LNCaP clone FGC (cell line): ENCODE measurements at regions not wholly inside any gene's neighbourhood (a gene's known extent, or its start where the extent isn't known, plus 50 kb on each side); places are given as distances from the start of the nearest gene placed in this dataset.

ENCODE experiments used
- DNase-seq: peaks from one replicate; pipeline ENCODE4 v3.0.0-alpha.2; 2011; ENCODE audit warnings: low read depth
- H3K4me3 ChIP-seq: 2 replicates; pipeline ENCODE4 v1.5.1; 2011; ENCODE audit warnings: mild to moderate bottlenecking, low read depth, low read length, control low read depth
- TF ChIP-seq, protein P1 (sequence below): IDR thresholded peaks from 2 replicates; pipeline ENCODE4 v1.5.1; 2012; ENCODE audit warnings: mild to moderate bottlenecking; ENCODE audit not compliant: control insufficient read depth, insufficient read depth; ENCODE audit errors: extremely low read depth

DNA sequence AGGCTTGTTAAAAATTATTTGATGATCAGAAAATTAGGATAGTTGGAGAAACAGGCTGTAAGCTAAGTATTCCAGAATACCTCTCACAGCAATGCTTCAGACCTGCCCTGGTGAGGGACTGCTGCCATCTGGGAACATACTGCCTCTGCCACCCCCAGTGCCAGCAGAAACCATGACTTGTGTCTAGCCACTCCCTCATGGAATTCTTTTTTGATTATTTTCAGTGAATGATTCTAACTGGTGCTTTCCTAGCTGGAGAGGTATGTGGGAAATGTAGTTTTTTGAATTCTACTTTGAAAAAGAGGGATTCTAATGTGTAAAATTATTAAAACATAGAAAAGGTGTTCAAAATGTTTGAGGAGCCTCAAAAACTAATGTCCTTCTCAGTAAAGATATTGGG is 126.3 kb downstream of the HMHB1 start:
- no peak overlapping the region for H3K4me3 ChIP-seq
- TF ChIP-seq, protein P1, sequence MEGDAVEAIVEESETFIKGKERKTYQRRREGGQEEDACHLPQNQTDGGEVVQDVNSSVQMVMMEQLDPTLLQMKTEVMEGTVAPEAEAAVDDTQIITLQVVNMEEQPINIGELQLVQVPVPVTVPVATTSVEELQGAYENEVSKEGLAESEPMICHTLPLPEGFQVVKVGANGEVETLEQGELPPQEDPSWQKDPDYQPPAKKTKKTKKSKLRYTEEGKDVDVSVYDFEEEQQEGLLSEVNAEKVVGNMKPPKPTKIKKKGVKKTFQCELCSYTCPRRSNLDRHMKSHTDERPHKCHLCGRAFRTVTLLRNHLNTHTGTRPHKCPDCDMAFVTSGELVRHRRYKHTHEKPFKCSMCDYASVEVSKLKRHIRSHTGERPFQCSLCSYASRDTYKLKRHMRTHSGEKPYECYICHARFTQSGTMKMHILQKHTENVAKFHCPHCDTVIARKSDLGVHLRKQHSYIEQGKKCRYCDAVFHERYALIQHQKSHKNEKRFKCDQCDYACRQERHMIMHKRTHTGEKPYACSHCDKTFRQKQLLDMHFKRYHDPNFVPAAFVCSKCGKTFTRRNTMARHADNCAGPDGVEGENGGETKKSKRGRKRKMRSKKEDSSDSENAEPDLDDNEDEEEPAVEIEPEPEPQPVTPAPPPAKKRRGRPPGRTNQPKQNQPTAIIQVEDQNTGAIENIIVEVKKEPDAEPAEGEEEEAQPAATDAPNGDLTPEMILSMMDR, result no peak
- no peak for DNase-seq

DNA sequence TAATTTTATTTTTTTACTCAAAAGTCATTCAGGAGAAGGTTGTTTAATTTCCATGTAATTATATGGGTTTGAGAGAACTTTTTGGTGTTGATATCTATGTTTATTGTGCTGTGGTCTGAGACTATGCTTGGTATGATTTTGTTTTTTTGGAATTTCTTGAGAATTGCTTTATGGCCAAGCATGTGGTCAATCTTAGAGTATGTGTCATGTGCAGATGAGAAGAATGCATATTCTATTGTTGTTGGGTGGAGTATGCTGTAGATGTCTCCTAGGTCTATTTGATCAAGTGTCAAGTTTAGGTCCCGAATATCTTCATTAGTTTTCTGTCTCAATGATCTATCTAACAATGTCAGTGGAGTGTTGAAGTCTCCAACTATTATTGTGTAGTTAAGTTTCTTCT is 134.9 kb downstream of the HMHB1 start:
- TF ChIP-seq, protein P1, result no peak
- no peak for DNase-seq
- no peak overlapping the region for H3K4me3 ChIP-seq

DNA sequence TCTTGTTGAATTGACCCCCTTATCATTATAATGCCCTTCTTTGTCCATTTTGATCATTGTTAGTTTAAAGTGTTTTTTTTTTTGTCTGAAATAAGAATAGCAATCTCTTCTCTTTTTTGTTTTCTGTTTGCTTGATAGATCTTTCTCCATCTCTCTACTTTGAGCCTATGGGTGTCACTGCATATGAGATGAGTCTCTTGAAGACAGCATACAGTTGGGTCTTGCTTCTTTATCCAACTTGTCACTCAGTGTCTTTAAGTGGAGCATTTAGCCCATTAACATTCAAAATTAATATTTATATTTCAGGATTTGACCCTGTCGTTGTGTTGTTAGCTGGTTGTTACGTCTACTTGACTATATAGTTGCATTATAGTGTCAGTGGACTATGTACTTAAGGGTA is 135.4 kb downstream of the HMHB1 start:
- TF ChIP-seq, protein P1, result no peak
- no peak for DNase-seq
- H3K4me3 ChIP-seq, result no peak overlapping the region

DNA sequence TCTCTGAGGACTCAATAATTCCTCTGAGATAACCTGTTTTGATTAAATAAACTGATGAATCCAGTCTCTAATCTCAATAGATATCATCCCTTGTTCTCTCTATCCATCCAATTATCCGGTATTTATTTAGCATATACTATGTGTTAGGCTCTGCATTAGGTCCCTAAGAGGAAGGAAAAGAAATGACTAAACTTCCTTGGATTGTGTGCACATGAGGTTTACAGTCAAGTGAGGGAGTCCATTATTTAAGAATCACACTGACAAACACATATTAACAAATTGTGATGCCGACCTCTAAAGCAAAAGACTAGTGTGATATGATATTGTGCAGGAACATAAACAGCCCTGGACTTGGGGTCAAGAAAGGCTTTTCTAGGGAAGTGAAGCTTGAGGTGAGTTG is 140.8 kb downstream of the HMHB1 start:
- H3K4me3 ChIP-seq, result no peak overlapping the region
- TF ChIP-seq, protein P1, result no peak
- DNase-seq, result no peak

DNA sequence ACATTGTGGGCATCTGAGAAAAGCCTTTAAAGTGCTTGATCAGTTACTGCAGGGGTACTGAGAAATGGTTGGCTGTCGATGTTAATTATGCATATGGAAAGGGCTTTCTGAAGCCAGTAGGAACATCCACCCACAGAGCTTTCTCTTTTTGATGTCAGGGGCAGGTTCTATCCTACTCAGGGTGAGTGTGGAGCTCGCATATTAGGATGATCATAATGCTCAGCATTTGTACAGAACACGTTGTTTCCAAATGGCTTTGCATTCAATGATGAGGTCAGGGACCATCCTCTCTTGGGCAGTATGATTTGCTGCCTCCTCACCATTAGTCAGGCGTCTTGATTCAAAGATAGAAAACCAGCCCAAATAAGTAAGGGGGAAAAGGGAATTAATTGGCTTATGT is 141.9 kb downstream of the HMHB1 start:
- no peak overlapping the region for H3K4me3 ChIP-seq
- no peak for DNase-seq
- TF ChIP-seq, protein P1, result no peak

DNA sequence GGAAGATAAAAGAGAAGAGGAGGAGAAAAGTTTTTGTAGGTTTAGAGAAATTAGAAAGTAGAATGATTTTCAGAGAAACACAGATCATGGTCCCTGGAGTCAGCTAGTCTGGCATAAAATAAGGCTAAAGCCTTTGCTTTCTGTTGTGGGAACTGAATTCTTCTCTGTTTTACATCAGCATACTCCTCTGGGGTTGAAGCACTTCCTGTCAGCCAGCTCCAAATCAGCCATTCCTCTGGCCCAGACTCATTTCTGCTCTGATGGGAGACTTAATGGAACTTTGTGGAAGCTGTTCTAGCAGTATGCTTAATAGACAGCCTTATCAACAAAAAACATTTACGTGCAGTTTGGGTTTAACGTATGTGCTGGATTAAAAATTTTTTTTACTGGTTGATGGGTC is 143.2 kb downstream of the HMHB1 start:
- H3K4me3 ChIP-seq, result no peak overlapping the region
- TF ChIP-seq, protein P1, result no peak
- DNase-seq, result no peak

DNA sequence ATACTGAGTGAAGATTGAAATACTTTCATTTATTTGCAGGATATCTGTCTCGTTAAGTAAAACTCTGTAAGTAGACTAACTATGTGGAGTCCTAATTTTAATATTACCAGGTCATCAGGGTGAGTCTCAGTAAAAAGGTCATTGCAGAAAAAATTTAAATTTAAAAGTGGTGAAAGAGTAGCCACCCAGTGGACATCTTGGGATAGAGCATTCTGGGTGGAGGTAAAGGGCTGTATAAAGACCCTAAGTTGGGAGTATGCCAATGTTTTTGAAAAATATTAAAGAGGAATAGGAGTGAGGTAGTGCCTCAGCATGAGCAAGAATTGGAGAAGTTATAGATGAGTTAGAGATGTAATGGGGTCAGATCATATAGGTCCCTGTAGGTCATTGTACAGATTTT is 145.5 kb downstream of the HMHB1 start:
- no peak overlapping the region for H3K4me3 ChIP-seq
- TF ChIP-seq, protein P1, result peak; percentile 20; the same call in 1 of the 2 replicates
- no peak for DNase-seq
